Tibial nerve (tissue), 4 donors: ENCODE measurements at regions not wholly inside any gene's neighbourhood (a gene's known extent, or its start where the extent isn't known, plus 50 kb on each side); places are given as distances from the start of the nearest gene placed in this dataset.

Source experiments
- EP300 ChIP-seq, 2 donors: sonication (generic); formaldehyde crosslinking; IDR thresholded peaks; one replicate each; pipeline ENCODE4 v1.6.1; 2017; ENCODE audit warnings: antibody characterized with exemption in 2 of 2, mild to moderate bottlenecking in 1 of 2
- POLR2A ChIP-seq, 2 donors: fragments of 450-650 bp; IDR thresholded peaks; one replicate each; pipeline ENCODE4 v1.6.1; 2017; ENCODE audit warnings: antibody characterized with exemption in 2 of 2, mild to moderate bottlenecking in 2 of 2, moderate library complexity in 2 of 2
- TF ChIP-seq, protein P1 (sequence below), 5 experiments: fragments of 200-600 bp in 3 of 5; fragments of 450-650 bp in 2 of 5; sonication (generic) in 3 of 5; IDR thresholded peaks; one replicate each; pipeline ENCODE4 v1.5.1; 2016 to 2019; ENCODE audit warnings: antibody characterized with exemption in 5 of 5, mild to moderate bottlenecking in 3 of 5, moderate library complexity in 2 of 5

DNA sequence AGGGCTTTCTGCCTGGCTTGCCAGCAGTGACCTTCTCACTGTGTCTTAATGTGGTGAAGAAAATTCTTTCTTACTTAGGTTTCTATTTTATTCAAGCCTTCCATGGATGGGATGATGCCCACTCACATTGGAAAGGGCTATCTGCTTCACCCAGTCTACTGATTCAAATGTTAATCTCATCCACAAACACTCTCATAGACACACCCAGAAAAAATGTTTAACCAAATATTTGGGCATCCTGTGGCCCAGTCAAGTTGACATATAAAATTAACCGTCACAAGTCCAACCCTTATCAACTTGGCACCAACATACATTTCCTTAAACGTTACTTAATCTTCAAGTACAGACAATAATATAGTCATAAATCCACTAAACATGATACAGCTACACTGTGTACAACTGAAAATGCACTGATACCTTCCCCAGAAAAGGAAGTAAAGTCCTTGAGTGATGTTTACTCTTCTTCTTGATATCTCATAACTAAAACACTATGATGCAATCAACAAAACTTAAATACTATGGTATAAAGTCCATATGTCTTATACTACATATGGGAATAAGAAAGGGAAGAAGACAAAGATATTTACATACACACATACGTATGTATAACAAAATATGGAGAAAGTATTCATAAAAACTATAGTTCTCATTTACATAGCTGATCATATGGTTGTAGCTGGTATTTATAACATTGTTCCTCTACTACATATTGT, 394.7 kb upstream of the NOVA1 start:
- TF ChIP-seq, protein P1, sequence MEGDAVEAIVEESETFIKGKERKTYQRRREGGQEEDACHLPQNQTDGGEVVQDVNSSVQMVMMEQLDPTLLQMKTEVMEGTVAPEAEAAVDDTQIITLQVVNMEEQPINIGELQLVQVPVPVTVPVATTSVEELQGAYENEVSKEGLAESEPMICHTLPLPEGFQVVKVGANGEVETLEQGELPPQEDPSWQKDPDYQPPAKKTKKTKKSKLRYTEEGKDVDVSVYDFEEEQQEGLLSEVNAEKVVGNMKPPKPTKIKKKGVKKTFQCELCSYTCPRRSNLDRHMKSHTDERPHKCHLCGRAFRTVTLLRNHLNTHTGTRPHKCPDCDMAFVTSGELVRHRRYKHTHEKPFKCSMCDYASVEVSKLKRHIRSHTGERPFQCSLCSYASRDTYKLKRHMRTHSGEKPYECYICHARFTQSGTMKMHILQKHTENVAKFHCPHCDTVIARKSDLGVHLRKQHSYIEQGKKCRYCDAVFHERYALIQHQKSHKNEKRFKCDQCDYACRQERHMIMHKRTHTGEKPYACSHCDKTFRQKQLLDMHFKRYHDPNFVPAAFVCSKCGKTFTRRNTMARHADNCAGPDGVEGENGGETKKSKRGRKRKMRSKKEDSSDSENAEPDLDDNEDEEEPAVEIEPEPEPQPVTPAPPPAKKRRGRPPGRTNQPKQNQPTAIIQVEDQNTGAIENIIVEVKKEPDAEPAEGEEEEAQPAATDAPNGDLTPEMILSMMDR (IDR thresholded peaks at IDR 0.05): no peak
- TF ChIP-seq POLR2A (IDR thresholded peaks at IDR 0.05) (no peak), EP300 (IDR thresholded peaks at IDR 0.05) (no peak)
